GM12878 (cell line): ENCODE measurements at regions not wholly inside any gene's neighbourhood (a gene's known extent, or its start where the extent isn't known, plus 50 kb on each side); places are given as distances from the start of the nearest gene placed in this dataset.

ENCODE experiments used
- ATAC-seq: fragments of 200-7000 bp; cut with Tn5 transposase; 3 replicates; pipeline ENCODE4 v1.9.1; 2020; ENCODE audit warnings: mild to moderate bottlenecking, moderate library complexity
- BruUV-seq: library from RNA; stranded (reverse); fragments of 400-500 nt; replicated peaks from 2 replicates; lab custom pipeline; 2021; lab: Mats Ljungman, UMichigan
- CTCF ChIA-PET: fragments of 300-600 bp; sonication (Branson Sonifier 250); formaldehyde crosslinking; extraction: SDS; loops from one replicate; lab custom pipeline; 2021; ENCODE audit warnings: inconsistent platforms; lab: Yijun Ruan, JAX
- POLR2A ChIA-PET: fragments of 350-600 bp; formaldehyde crosslinking; extraction: SDS; loops from one replicate; lab custom pipeline; 2021; ENCODE audit warnings: inconsistent platforms; lab: Charles Lee
- RAD21 ChIA-PET: fragments of 300-600 bp; sonication (Branson Sonifier 250); formaldehyde crosslinking; loops from one replicate; lab custom pipeline; 2023; ENCODE audit warnings: antibody characterized with exemption; ENCODE audit not compliant: unreplicated experiment; lab: Charles Lee
- SMC1A ChIA-PET: fragments of 300-600 bp; sonication (Branson Sonifier 250); formaldehyde crosslinking; loops from one replicate; lab custom pipeline; 2023; ENCODE audit not compliant: unreplicated experiment, uncharacterized antibody; lab: Charles Lee
- DNase-seq: peaks from one replicate; pipeline ENCODE4 v3.0.0-alpha.2; 2011; ENCODE audit warnings: low read depth, low spot score
- FAIRE-seq: peaks from 3 replicates; lab custom pipeline; 2011; peaks lifted over from hg19 to GRCh38; lab: Jason Lieb, UNC
- H2AFZ ChIP-seq: 2 replicates; pipeline ENCODE4 v1.6.0; 2011; ENCODE audit warnings: low read depth, low read length, control low read depth; ENCODE audit not compliant: control insufficient read depth
- H3K27ac ChIP-seq: 2 replicates; pipeline ENCODE4 v1.5.1; 2011; ENCODE audit warnings: control low read depth; ENCODE audit not compliant: control insufficient read depth, insufficient read depth
- H3K27me3 ChIP-seq, 2 experiments: replicated peaks in 1 of 2; 2 replicates each; pipeline versions ENCODE4 v1.6.0 to v1.6.1; 2011; ENCODE audit warnings: low read length in 1 of 2; ENCODE audit not compliant: control insufficient read depth in 2 of 2, insufficient read depth in 2 of 2
- H3K36me3 ChIP-seq, 2 experiments: 2 replicates each; pipeline ENCODE4 v1.5.1; 2011; ENCODE audit warnings: low read length in 1 of 2; ENCODE audit not compliant: control insufficient read depth in 2 of 2, insufficient read depth in 2 of 2
- H3K4me1 ChIP-seq: 2 replicates; pipeline ENCODE4 v1.6.1; 2011; ENCODE audit warnings: mild to moderate bottlenecking, low read length, moderate library complexity, mixed read lengths; ENCODE audit not compliant: control insufficient read depth, insufficient read depth
- H3K4me2 ChIP-seq: 2 replicates; pipeline ENCODE4 v1.6.0; 2011; ENCODE audit warnings: control low read depth; ENCODE audit not compliant: control insufficient read depth, insufficient read depth
- H3K4me3 ChIP-seq: fragments of 200-600 bp; sonication (generic); 2 replicates; pipeline ENCODE4 v1.5.1; 2016
- H3K79me2 ChIP-seq: 2 replicates; pipeline ENCODE4 v1.6.0; 2011; ENCODE audit warnings: low read length; ENCODE audit not compliant: control insufficient read depth, insufficient read depth
- H3K9ac ChIP-seq: 2 replicates; pipeline ENCODE4 v1.8.0; 2011; ENCODE audit warnings: low read length, control low read depth, mixed read lengths; ENCODE audit not compliant: control insufficient read depth, insufficient read depth
- H3K9me3 ChIP-seq: replicated peaks from 3 replicates; pipeline ENCODE4 v1.5.1; 2011; ENCODE audit warnings: mild to moderate bottlenecking, low read length; ENCODE audit not compliant: control insufficient read depth, insufficient read depth
- H4K20me1 ChIP-seq: 2 replicates; pipeline ENCODE4 v1.6.0; 2011; ENCODE audit not compliant: control insufficient read depth, insufficient read depth
- CBFB ChIP-seq: IDR thresholded peaks from 2 replicates; pipeline ENCODE4 v1.6.1; 2016; ENCODE audit warnings: antibody characterized with exemption, low read depth
- CREM ChIP-seq: IDR thresholded peaks from 2 replicates; pipeline ENCODE4 v1.6.1; 2014; ENCODE audit warnings: antibody characterized with exemption, low read depth
- MYB ChIP-seq: fragments of 150-350 bp; IDR thresholded peaks from 2 replicates; pipeline ENCODE4 v1.6.1; 2014; ENCODE audit warnings: mild to moderate bottlenecking, low read depth, low read length, borderline replicate concordance
- NFIC ChIP-seq: IDR thresholded peaks from 2 replicates; pipeline ENCODE4 v1.6.1; 2012; ENCODE audit warnings: low read depth, mild to moderate bottlenecking, inconsistent platforms, low read length, moderate library complexity
- NFXL1 ChIP-seq: fragments of 450-650 bp; IDR thresholded peaks from 2 replicates; pipeline ENCODE4 v1.6.1; 2017; ENCODE audit warnings: antibody characterized with exemption, mild to moderate bottlenecking, borderline replicate concordance
- NKRF ChIP-seq: fragments of 450-650 bp; conservative IDR thresholded peaks from 2 replicates; pipeline ENCODE4 v1.6.1; 2017; ENCODE audit warnings: mild to moderate bottlenecking, moderate library complexity
- PKNOX1 ChIP-seq: fragments of 450-650 bp; IDR thresholded peaks from 2 replicates; pipeline ENCODE4 v1.6.1; 2016; ENCODE audit warnings: mild to moderate bottlenecking
- SRF ChIP-seq, 2 experiments: IDR thresholded peaks; 2 replicates each; pipeline ENCODE4 v1.6.1; 2011; ENCODE audit warnings: low read depth in 2 of 2, low read length in 2 of 2, mild to moderate bottlenecking in 1 of 2, moderate library complexity in 1 of 2
- ZNF24 ChIP-seq: fragments of 450-650 bp; IDR thresholded peaks from 2 replicates; pipeline ENCODE4 v1.6.1; 2017; ENCODE audit warnings: antibody characterized with exemption, mild to moderate bottlenecking
- in situ Hi-C: fragments of 300-500 bp; cut with MboI; formaldehyde crosslinking; loops from 9 replicates; pipeline ENCODE4 v1.14.3; 2018; ENCODE audit warnings: mixed read lengths
- intact Hi-C: fragments of 100-400 bp; cut with micrococcal nuclease; formaldehyde crosslinking; loops from one replicate; pipeline ENCODE4 v1.14.2; 2022; ENCODE audit not compliant: unreplicated experiment

DNA sequence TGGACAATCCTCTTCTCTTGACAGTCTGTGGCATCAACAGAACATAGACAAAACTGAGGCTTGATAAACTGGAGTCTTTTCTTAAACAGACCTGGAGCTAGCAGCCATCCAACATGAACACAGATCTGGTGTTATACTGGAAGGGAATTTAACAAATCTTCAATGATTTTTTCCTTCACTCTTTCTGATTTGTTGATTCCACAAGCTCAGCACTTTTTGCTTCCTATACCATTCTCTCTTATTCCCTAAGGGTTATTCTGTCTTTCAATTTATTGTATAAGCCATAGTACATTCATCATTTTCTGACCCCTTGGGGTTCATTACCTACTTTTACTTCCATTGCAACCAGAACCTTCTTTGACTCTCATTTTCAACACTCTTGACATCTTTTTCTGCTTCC lies 1255.6 kb downstream of the NLGN4Y start:
- TF ChIP-seq CBFB (no peak), NFXL1 (no peak), MYB (no peak), PKNOX1 (no peak), SRF (IDR thresholded peaks at IDR 0.05; ENCODE audit: low read depth in 2 of 2, low read length in 2 of 2) (no peak), NFIC (no peak), NKRF (no peak), ZNF24 (no peak), CREM (no peak)
- TF ChIP-seq, all 136 proteins: peak for 0
- H3K79me2 ChIP-seq: no peaks in the 10 kb centered on the region
- POLR2A ChIA-PET: no interaction called here
- no TSS peak for BruUV-seq
- H3K27ac ChIP-seq: no peak overlapping the region
- no peak for DNase-seq
- H3K9ac ChIP-seq: no peak overlapping the region
- no peaks in the 10 kb centered on the region for H4K20me1 ChIP-seq
- no peak overlapping the region for H3K4me2 ChIP-seq
- H3K4me1 ChIP-seq: no peaks in the 10 kb centered on the region
- ATAC-seq: no peak
- intact Hi-C loops (no loop called here), in situ Hi-C loops (no loop called here)
- H3K36me3 ChIP-seq: no peaks in the 10 kb centered on the region
- H3K9me3 ChIP-seq: no peaks in the 10 kb centered on the region
- H3K4me3 ChIP-seq: no peak overlapping the region
- H2AFZ ChIP-seq: no peak overlapping the region
- CTCF ChIA-PET: no interaction called here
- FAIRE-seq: no peak
- no peaks in the 10 kb centered on the region for H3K27me3 ChIP-seq
- RAD21 ChIA-PET: no interaction called here
- SMC1A ChIA-PET: no interaction called here
